Activated T-cell treated with anti-CD3 and anti-CD28 coated beads, Interleukin-2, amount 50 U/mL, for 72 hours (primary cell): ENCODE measurements at regions not wholly inside any gene's neighbourhood (a gene's known extent, or its start where the extent isn't known, plus 50 kb on each side); places are given as distances from the start of the nearest gene placed in this dataset.

Experiments used
- ATAC-seq, 2 donors: fragments of 150-1000 bp; cut with Tn5 transposase; replicated peaks in 1 of 2; 2 replicates each; pipeline ENCODE4 v1.10.0; 2021; ENCODE audit warnings: moderate library complexity in 2 of 2, mild to moderate bottlenecking in 1 of 2
- DNase-seq, 2 donors: peaks; one replicate each; pipeline ENCODE4 v3.0.0; 2021 to 2022; ENCODE audit warnings: mixed read lengths in 1 of 2
- H3K27ac Mint-ChIP-seq: one replicate; pipeline ENCODE4 v1.8.0; 2022; ENCODE audit warnings: mild to moderate bottlenecking, moderate library complexity, mixed read lengths
- H3K27me3 Mint-ChIP-seq: one replicate; pipeline ENCODE4 v1.8.0; 2022; ENCODE audit warnings: low read depth, mixed read lengths
- H3K36me3 Mint-ChIP-seq, 2 donors: one replicate each; pipeline ENCODE4 v1.8.0; 2022; ENCODE audit warnings: mixed read lengths in 2 of 2, mild to moderate bottlenecking in 1 of 2; ENCODE audit not compliant: insufficient read depth in 2 of 2
- H3K4me1 Mint-ChIP-seq: one replicate; pipeline ENCODE4 v1.8.0; 2022; ENCODE audit warnings: low read depth, mixed read lengths
- H3K4me3 Mint-ChIP-seq, 2 donors: one replicate each; pipeline ENCODE4 v1.8.0; 2022; ENCODE audit warnings: mild to moderate bottlenecking in 2 of 2, mixed read lengths in 2 of 2, moderate library complexity in 2 of 2
- H3K9me3 Mint-ChIP-seq, 2 donors: one replicate each; pipeline ENCODE4 v1.8.0; 2022; ENCODE audit warnings: mixed read lengths in 2 of 2

GRCh38 chr13:83622422-83622784, 259.9 kb downstream of the SLITRK1 start:
- peaks cover 0 to 7% of the 10 kb centered on the region in 2 donors for H3K9me3 Mint-ChIP-seq
- no peaks in the 10 kb centered on the region for H3K27me3 Mint-ChIP-seq
- DNase-seq (no peak), ATAC-seq (no peak)
- H3K36me3 Mint-ChIP-seq = peaks cover 0 to 1% of the 10 kb centered on the region in 2 donors
- no peaks in the 10 kb centered on the region for H3K4me1 Mint-ChIP-seq
- no peak overlapping the region for H3K4me3 Mint-ChIP-seq
- H3K27ac Mint-ChIP-seq = no peak overlapping the region

GRCh38 chr13:83621765-83622421, 260.4 kb downstream of the SLITRK1 start:
- ATAC-seq (no peak), DNase-seq (no peak)
- Mint-ChIP-seq H3K27ac (no peak overlapping the region), H3K27me3 (no peaks in the 10 kb centered on the region), H3K4me3 (no peak overlapping the region), H3K9me3 (peaks cover 0 to 7% of the 10 kb centered on the region in 2 donors), H3K36me3 (peaks cover 0 to 1% of the 10 kb centered on the region in 2 donors), H3K4me1 (no peaks in the 10 kb centered on the region)

DNA sequence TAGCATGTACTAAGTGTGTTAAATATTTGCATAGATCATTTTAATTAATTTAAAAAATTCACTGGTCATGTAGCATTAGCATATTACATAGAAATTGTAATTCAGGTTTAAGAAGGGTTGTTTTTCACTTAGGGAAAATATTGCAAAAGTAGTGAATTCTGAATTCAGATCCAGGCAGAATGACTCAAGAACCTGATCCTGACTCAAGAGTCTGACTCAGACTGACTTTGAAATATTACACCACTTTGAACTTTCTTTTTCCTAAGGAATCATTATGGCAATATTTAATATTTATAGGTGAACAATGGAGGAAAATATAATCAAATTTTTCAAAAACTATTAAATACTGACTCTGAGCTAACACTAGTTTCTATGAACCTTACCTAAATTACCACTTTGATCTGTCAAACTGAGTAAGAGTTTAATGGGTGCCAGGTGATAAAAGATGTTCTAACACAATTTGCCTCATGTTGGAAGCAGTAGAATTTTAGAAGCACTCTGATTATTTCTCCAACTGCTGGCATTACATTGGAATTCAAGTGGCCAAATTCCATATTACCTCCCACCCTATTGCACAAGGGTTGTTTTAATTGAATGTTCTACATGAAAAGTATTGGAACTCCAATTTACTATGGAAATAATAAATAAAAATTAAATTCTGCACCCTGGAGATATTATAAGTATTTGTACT, 261.6 kb downstream of the SLITRK1 start:
- Mint-ChIP-seq H3K27ac (no peak overlapping the region), H3K36me3 (peaks cover 0 to 1% of the 10 kb centered on the region in 2 donors), H3K27me3 (no peaks in the 10 kb centered on the region), H3K4me1 (no peaks in the 10 kb centered on the region), H3K4me3 (no peak overlapping the region), H3K9me3 (peaks cover 0 to 7% of the 10 kb centered on the region in 2 donors)
- ATAC-seq = no peak
- DNase-seq = no peak

DNA sequence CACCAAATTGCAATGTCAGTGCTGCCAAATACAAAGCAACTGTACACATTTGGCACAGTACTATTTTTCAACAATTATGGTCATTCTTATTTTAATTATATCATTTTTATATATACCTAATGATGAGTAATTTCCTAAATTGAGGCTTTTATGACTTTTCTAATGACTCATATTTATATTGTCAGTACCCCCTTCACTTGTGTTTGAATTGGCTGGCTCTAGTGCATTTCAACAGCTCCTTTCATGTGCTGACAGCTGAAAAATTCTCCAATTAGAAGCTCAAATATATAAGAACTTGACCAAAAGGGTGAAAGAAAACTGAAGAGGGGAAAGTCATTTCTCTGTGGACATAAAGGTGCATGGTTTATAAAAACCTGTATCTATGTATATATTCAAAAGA, 263.3 kb downstream of the SLITRK1 start:
- Mint-ChIP-seq H3K27ac (no peak overlapping the region), H3K36me3 (peaks cover 0 to 1% of the 10 kb centered on the region in 2 donors)

DNA sequence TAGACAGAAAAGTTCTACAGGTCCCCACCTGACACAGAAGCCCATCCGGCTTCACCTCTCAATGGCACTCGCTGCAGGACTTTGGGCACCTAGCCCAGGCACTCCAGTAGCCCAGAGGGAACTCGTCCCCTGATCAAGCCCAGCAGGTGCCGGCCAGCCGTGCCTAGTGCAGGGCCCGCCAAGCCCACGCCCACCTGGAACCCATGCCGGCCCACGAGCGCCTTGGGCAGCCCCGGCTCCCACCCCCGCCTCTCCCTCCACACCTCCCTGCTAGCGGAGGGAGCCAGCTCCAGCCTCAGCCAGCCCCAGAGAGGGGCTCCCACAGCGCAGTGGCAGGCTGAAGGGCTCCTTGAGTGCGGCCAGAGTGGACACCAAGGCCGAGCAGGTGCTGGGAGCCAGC, 268.8 kb downstream of the SLITRK1 start:
- Mint-ChIP-seq H3K4me1 (no peaks in the 10 kb centered on the region), H3K27ac (no peak overlapping the region), H3K4me3 (no peak overlapping the region), H3K36me3 (peaks cover 0 to 2% of the 10 kb centered on the region in 2 donors), H3K27me3 (no peaks in the 10 kb centered on the region), H3K9me3 (peaks cover 3 to 14% of the 10 kb centered on the region in 2 donors)
- DNase-seq = no peak
- no peak for ATAC-seq

More for the DNA sequence above, 263.3 kb downstream of the SLITRK1 start:
- no peak for ATAC-seq
- H3K9me3 Mint-ChIP-seq = peaks cover 2 to 4% of the 10 kb centered on the region in 2 donors
- no peak overlapping the region for H3K4me3 Mint-ChIP-seq
- H3K4me1 Mint-ChIP-seq = no peaks in the 10 kb centered on the region
- no peaks in the 10 kb centered on the region for H3K27me3 Mint-ChIP-seq
- DNase-seq = no peak

GRCh38 chr13:83601539-83601938, 280.7 kb downstream of the SLITRK1 start:
- no peak overlapping the region for H3K4me3 Mint-ChIP-seq
- peaks cover 0 to 8% of the 10 kb centered on the region in 2 donors for H3K9me3 Mint-ChIP-seq
- H3K4me1 Mint-ChIP-seq = no peaks in the 10 kb centered on the region
- H3K36me3 Mint-ChIP-seq = no peaks in the 10 kb centered on the region
- DNase-seq = no peak
- H3K27ac Mint-ChIP-seq = no peak overlapping the region
- no peak for ATAC-seq
- H3K27me3 Mint-ChIP-seq = no peaks in the 10 kb centered on the region

GRCh38 chr13:83592095-83592494, 290.2 kb downstream of the SLITRK1 start:
- H3K9me3 Mint-ChIP-seq = no peaks in the 10 kb centered on the region
- DNase-seq (no peak), ATAC-seq (no peak)
- H3K4me3 Mint-ChIP-seq = no peak overlapping the region
- no peaks in the 10 kb centered on the region for H3K36me3 Mint-ChIP-seq
- H3K27me3 Mint-ChIP-seq = no peaks in the 10 kb centered on the region
- no peak overlapping the region for H3K27ac Mint-ChIP-seq
- H3K4me1 Mint-ChIP-seq = no peaks in the 10 kb centered on the region

DNA sequence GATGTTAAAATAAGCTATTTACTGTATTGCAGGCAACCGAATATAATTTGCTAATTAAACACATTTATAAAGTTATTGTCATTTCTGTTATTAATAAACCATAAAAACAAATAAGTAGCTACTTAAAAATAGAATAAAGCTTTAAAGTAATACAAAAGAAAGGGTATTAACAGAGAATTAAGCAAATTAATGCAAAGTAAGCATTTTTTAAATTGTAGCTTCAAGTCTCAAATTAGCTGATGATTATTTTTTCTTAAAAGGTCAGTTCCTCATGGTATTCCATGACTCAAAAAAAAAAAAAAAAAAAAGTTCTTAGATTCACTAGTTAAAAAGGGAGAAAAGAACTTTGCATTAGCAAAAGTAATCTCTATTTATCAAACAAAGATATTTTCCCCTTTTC, 292.5 kb downstream of the SLITRK1 start:
- H3K36me3 Mint-ChIP-seq = no peaks in the 10 kb centered on the region
- DNase-seq (no peak), ATAC-seq (no peak)
- no peak overlapping the region for H3K27ac Mint-ChIP-seq
- no peaks in the 10 kb centered on the region for H3K27me3 Mint-ChIP-seq
- H3K9me3 Mint-ChIP-seq = peaks cover 0 to 2% of the 10 kb centered on the region in 2 donors
- no peak overlapping the region for H3K4me3 Mint-ChIP-seq
- no peaks in the 10 kb centered on the region for H3K4me1 Mint-ChIP-seq

DNA sequence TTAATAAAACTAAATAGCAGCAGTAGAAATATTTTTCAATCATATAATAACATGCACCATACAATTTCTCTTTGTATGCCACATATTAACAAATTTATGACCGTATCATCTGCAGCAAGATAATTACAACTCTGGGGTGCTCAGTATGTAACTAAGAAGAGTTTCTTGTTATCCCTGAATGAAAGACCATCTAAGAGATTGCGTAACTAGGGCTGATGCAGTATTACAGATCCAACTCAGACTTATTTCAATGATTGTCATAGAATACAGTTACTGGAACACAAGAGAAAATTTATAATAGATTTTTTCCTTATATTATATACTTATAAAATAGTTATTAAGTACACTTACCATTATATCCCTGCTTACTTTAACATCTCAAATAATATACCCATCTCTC, 305.1 kb downstream of the SLITRK1 start:
- H3K9me3 Mint-ChIP-seq = peaks cover 3% of the 10 kb centered on the region in 2 donors
- DNase-seq = no peak
- H3K36me3 Mint-ChIP-seq = no peaks in the 10 kb centered on the region
- no peaks in the 10 kb centered on the region for H3K4me1 Mint-ChIP-seq
- no peak overlapping the region for H3K27ac Mint-ChIP-seq
- ATAC-seq = no peak
- no peaks in the 10 kb centered on the region for H3K27me3 Mint-ChIP-seq
- H3K4me3 Mint-ChIP-seq = no peak overlapping the region

DNA sequence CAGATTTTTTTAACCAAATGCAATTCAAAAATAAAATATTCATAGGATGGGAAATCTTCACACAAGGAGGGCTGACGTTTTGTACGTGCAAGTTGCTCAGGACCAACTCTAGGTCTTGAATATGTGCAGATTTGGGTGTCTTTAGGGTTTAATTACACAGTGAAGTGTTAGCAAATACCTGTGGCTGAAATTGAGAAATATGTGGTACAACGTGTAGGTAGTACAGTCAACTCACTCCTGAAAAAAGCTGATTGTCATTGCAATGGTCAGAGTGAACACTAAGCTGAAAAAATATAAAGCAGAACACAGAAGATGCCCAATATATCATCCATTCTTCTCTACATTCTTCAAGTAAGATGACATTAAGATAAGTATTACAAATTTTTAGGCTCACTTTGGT, 314.3 kb downstream of the SLITRK1 start:
- H3K27me3 Mint-ChIP-seq = no peaks in the 10 kb centered on the region
- H3K27ac Mint-ChIP-seq = no peak overlapping the region
- ATAC-seq = no peak
- no peak overlapping the region for H3K4me3 Mint-ChIP-seq
- no peaks in the 10 kb centered on the region for H3K36me3 Mint-ChIP-seq
- H3K9me3 Mint-ChIP-seq = peaks cover 2 to 3% of the 10 kb centered on the region in 2 donors
- no peak for DNase-seq
- H3K4me1 Mint-ChIP-seq = no peaks in the 10 kb centered on the region

DNA sequence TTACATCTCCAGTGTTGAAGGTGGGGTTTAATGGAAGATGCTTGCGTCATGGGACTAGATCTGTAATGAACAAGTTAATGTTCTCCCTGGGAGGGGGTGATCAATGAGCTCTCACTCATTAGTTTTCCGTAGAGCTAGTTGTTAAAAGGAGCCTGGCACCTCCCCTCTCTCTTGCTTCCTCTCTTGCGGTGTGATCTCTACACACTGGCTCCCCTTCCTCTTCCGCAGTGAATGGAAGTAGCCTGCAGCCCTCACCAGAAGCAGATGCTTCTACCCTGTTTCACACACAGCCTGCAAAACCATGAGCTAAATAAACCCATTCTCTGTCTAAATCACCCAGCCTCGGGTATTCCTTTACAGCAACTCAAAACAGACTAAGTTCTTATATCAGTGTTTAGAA, 318.8 kb downstream of the SLITRK1 start:
- Mint-ChIP-seq H3K27me3 (no peaks in the 10 kb centered on the region), H3K4me1 (no peaks in the 10 kb centered on the region), H3K27ac (no peak overlapping the region), H3K36me3 (no peaks in the 10 kb centered on the region), H3K9me3 (no peaks in the 10 kb centered on the region), H3K4me3 (no peak overlapping the region)
- no peak for ATAC-seq
- no peak for DNase-seq

DNA sequence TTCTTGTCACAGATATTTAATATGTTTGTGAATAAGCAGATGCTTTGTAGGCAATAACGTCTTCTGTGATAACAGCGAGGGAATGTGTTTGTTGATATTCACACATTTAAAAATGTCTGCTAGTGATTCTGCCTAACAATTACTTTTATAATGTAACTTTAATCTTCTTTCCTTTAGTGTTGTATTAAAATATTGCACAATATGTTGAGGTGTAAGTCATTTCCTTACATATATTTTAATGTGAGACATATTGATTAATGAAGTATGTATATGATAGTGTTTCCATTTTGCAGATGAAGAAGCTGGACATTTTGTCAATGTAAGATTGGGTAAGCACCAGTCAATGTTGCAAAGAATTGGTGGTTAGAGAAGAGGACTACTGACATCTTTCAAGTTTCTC, 324.4 kb downstream of the SLITRK1 start:
- no peak for DNase-seq
- no peak for ATAC-seq
- H3K4me1 Mint-ChIP-seq = no peaks in the 10 kb centered on the region
- H3K27ac Mint-ChIP-seq = no peak overlapping the region
- H3K36me3 Mint-ChIP-seq = no peaks in the 10 kb centered on the region
- no peaks in the 10 kb centered on the region for H3K27me3 Mint-ChIP-seq
- no peak overlapping the region for H3K4me3 Mint-ChIP-seq
- no peaks in the 10 kb centered on the region for H3K9me3 Mint-ChIP-seq

GRCh38 chr13:83549671-83550070, 332.6 kb downstream of the SLITRK1 start:
- no peaks in the 10 kb centered on the region for H3K27me3 Mint-ChIP-seq
- no peak overlapping the region for H3K27ac Mint-ChIP-seq
- H3K9me3 Mint-ChIP-seq = peaks cover 0 to 2% of the 10 kb centered on the region in 2 donors
- no peaks in the 10 kb centered on the region for H3K36me3 Mint-ChIP-seq
- DNase-seq (no peak), ATAC-seq (no peak)
- H3K4me3 Mint-ChIP-seq = no peak overlapping the region
- no peaks in the 10 kb centered on the region for H3K4me1 Mint-ChIP-seq

- Mint-ChIP-seq H3K27ac (no peak overlapping the region), H3K4me1 (no peaks in the 10 kb centered on the region), H3K27me3 (no peaks in the 10 kb centered on the region), H3K4me3 (no peak overlapping the region), H3K9me3 (peaks cover 0 to 7% of the 10 kb centered on the region in 2 donors), H3K36me3 (no peaks in the 10 kb centered on the region)
- no peak for ATAC-seq
- DNase-seq = no peak
Measured at GRCh38 chr13:83547043-83547442, 335.2 kb downstream of the SLITRK1 start.
